SK-N-SH (cell line): ENCODE measurements at regions not wholly inside any gene's neighbourhood (a gene's known extent, or its start where the extent isn't known, plus 50 kb on each side); places are given as distances from the start of the nearest gene placed in this dataset.

ENCODE experiments used
- CTCF ChIA-PET: fragments of 300-600, 350-600 bp; formaldehyde crosslinking; extraction: SDS; loops from one replicate; lab custom pipeline; 2021; lab: Yijun Ruan, JAX
- POLR2A ChIA-PET: fragments of 350-600 bp; sonication (Branson Sonifier 250); formaldehyde crosslinking; extraction: SDS; loops from one replicate; lab custom pipeline; 2020; ENCODE audit warnings: antibody characterized with exemption, inconsistent platforms; lab: Yijun Ruan, JAX
- DNase-seq: peaks from one replicate; pipeline ENCODE4 v3.0.0; 2012
- H2AFZ ChIP-seq: fragments of 200-600 bp; sonication (generic); 2 replicates; pipeline ENCODE4 v1.8.1; 2016; ENCODE audit warnings: antibody characterized with exemption, mild to moderate bottlenecking, low read depth
- H3F3A ChIP-seq: fragments of 200-600 bp; sonication (generic); replicated peaks from 2 replicates; pipeline ENCODE3; 2016; ENCODE audit warnings: antibody characterized with exemption, mild to moderate bottlenecking; ENCODE audit not compliant: insufficient read depth
- H3K27ac ChIP-seq, 2 experiments: fragments of 200-500 bp in 1 of 2; fragments of 200-600 bp in 1 of 2; sonication (Bioruptor generic) in 1 of 2; sonication (generic), shearing (Covaris generic) in 1 of 2; 2 replicates each; pipeline versions ENCODE4 v1.5.1 to v1.6.1; 2014 to 2016; ENCODE audit warnings: low read depth in 2 of 2, inconsistent platforms in 1 of 2, low read length in 1 of 2, mild to moderate bottlenecking in 1 of 2, mixed read lengths in 1 of 2
- H3K27me3 ChIP-seq: fragments of 200-600 bp; sonication (generic), shearing (Covaris generic); 2 replicates; pipeline ENCODE4 v1.6.1; 2016; ENCODE audit warnings: mixed run types; ENCODE audit not compliant: insufficient read depth
- H3K36me3 ChIP-seq, 2 experiments: fragments of 200-500 bp in 1 of 2; fragments of 200-600 bp in 1 of 2; sonication (Bioruptor generic) in 1 of 2; sonication (generic) in 1 of 2; replicated peaks in 1 of 2; 2 replicates each; pipeline versions ENCODE3 to v1.5.1; 2014 to 2016; ENCODE audit warnings: low read length in 1 of 2, mild to moderate bottlenecking in 1 of 2; ENCODE audit not compliant: insufficient read depth in 2 of 2, control insufficient read depth in 1 of 2
- H3K4me1 ChIP-seq, 2 experiments: fragments of 200-500 bp in 1 of 2; fragments of 200-600 bp in 1 of 2; sonication (Bioruptor generic) in 1 of 2; sonication (generic), shearing (Covaris generic) in 1 of 2; 2 replicates each; pipeline versions ENCODE4 v1.5.1 to v1.6.1; 2014 to 2016; ENCODE audit warnings: low read depth in 1 of 2, low read length in 1 of 2, mixed run types in 1 of 2; ENCODE audit not compliant: insufficient read depth in 2 of 2, control insufficient read depth in 1 of 2
- H3K4me2 ChIP-seq: fragments of 200-600 bp; sonication (generic), shearing (Covaris generic); 2 replicates; pipeline ENCODE4 v1.6.1; 2017; ENCODE audit warnings: mixed run types
- H3K4me3 ChIP-seq, 2 experiments: fragments of 200-500 bp in 1 of 2; fragments of 200-600 bp in 1 of 2; sonication (Bioruptor generic) in 1 of 2; sonication (generic), shearing (Covaris generic) in 1 of 2; 2 replicates each; pipeline versions ENCODE4 v1.5.1 to v1.8.1; 2014 to 2016; ENCODE audit warnings: low read depth in 2 of 2, inconsistent platforms in 1 of 2, low read length in 1 of 2, mild to moderate bottlenecking in 1 of 2, mixed read lengths in 1 of 2, moderate library complexity in 1 of 2
- H3K79me2 ChIP-seq: fragments of 200-600 bp; sonication (generic); 2 replicates; pipeline ENCODE4 v1.8.1; 2017; ENCODE audit warnings: mild to moderate bottlenecking; ENCODE audit not compliant: insufficient read depth
- H3K9ac ChIP-seq: fragments of 200-600 bp; sonication (generic); 2 replicates; pipeline ENCODE4 v1.6.1; 2017; ENCODE audit warnings: mixed run types
- H3K9me2 ChIP-seq: fragments of 200-600 bp; sonication (generic); 2 replicates; pipeline ENCODE4 v1.6.1; 2017; ENCODE audit warnings: mixed run types
- H3K9me3 ChIP-seq: fragments of 200-600 bp; sonication (generic); 2 replicates; pipeline ENCODE4 v1.6.1; 2017; ENCODE audit warnings: mixed run types, mild to moderate bottlenecking, moderate library complexity
- H4K20me1 ChIP-seq: fragments of 200-600 bp; sonication (generic); 2 replicates; pipeline ENCODE4 v1.6.1; 2017; ENCODE audit warnings: mild to moderate bottlenecking, mixed run types; ENCODE audit not compliant: insufficient read depth
- CHD2 ChIP-seq: fragments of 150-350 bp; IDR thresholded peaks from 2 replicates; pipeline ENCODE4 v1.6.1; 2018; ENCODE audit warnings: low read length; ENCODE audit not compliant: partially characterized antibody
- CTCF ChIP-seq: fragments of 200-600 bp; sonication (generic); IDR thresholded peaks from 2 replicates; pipeline ENCODE4 v1.6.1; 2017; ENCODE audit warnings: antibody characterized with exemption, mild to moderate bottlenecking, moderate library complexity
- ELF1 ChIP-seq: IDR thresholded peaks from 2 replicates; pipeline ENCODE4 v1.4.0; 2012
- EZH2phosphoT487 ChIP-seq: fragments of 200-600 bp; sonication (generic); IDR thresholded peaks from 2 replicates; pipeline ENCODE4 v1.6.1; 2017; ENCODE audit warnings: low read depth, mixed run types, mild to moderate bottlenecking, antibody characterized with exemption, moderate library complexity, borderline replicate concordance
- FOXM1 ChIP-seq: IDR thresholded peaks from 2 replicates; pipeline ENCODE4 v1.4.0; 2012; ENCODE audit warnings: low read depth, mild to moderate bottlenecking
- GABPA ChIP-seq: IDR thresholded peaks from 2 replicates; pipeline ENCODE4 v1.4.0; 2012; ENCODE audit warnings: low read depth, mild to moderate bottlenecking
- GATA2 ChIP-seq: sonication (generic); formaldehyde crosslinking; IDR thresholded peaks from 2 replicates; pipeline ENCODE4 v1.5.0; 2020; ENCODE audit warnings: mild to moderate bottlenecking, missing genetic modification reagents
- MXI1 ChIP-seq: IDR thresholded peaks from 2 replicates; pipeline ENCODE4 v1.6.1; 2012; ENCODE audit warnings: mild to moderate bottlenecking, low read depth, low read length, improper control_type of control experiment
- NFIC ChIP-seq: IDR thresholded peaks from 2 replicates; pipeline ENCODE4 v1.4.0; 2012; ENCODE audit warnings: borderline replicate concordance
- POLR2AphosphoS5 ChIP-seq: IDR thresholded peaks from 2 replicates; pipeline ENCODE4 v1.6.1; 2012; ENCODE audit warnings: low read depth, low read length
- RFX5 ChIP-seq: IDR thresholded peaks from 2 replicates; pipeline ENCODE4 v1.6.1; 2012; ENCODE audit warnings: mild to moderate bottlenecking, improper control_type of control experiment, low read length
- RXRA ChIP-seq: IDR thresholded peaks from 2 replicates; pipeline ENCODE4 v1.4.0; 2012; ENCODE audit warnings: low read depth, mild to moderate bottlenecking, borderline replicate concordance
- SIN3A ChIP-seq: IDR thresholded peaks from 2 replicates; pipeline ENCODE4 v1.6.1; 2012; ENCODE audit warnings: low read depth, mild to moderate bottlenecking, low read length, moderate library complexity, borderline replicate concordance
- TCF12 ChIP-seq: IDR thresholded peaks from 2 replicates; pipeline ENCODE4 v1.4.0; 2012
- TEAD4 ChIP-seq: IDR thresholded peaks from 2 replicates; pipeline ENCODE4 v1.4.0; 2012; ENCODE audit warnings: mild to moderate bottlenecking, borderline replicate concordance; ENCODE audit not compliant: insufficient read depth
- USF2 ChIP-seq: fragments of 150-350 bp; IDR thresholded peaks from 2 replicates; pipeline ENCODE4 v1.6.1; 2017; ENCODE audit warnings: antibody characterized with exemption, low read length, low read depth, borderline replicate concordance
- YY1 ChIP-seq: IDR thresholded peaks from 2 replicates; pipeline ENCODE4 v1.4.0; 2012; ENCODE audit warnings: low read depth, mild to moderate bottlenecking
- ZBTB33 ChIP-seq: IDR thresholded peaks from 2 replicates; pipeline ENCODE4 v1.4.0; 2012; ENCODE audit warnings: low read depth, borderline replicate concordance
- WGBS: methylation state at CpG from one replicate; pipeline ENCODE4 v1.1.6; 2017; ENCODE audit warnings: low lambda C conversion rate; 5-methylcytosine and 5-hydroxymethylcytosine counted together
- TF ChIP-seq, protein P1 (sequence below): IDR thresholded peaks from 2 replicates; pipeline ENCODE4 v1.6.1; 2012; ENCODE audit warnings: mild to moderate bottlenecking, low read depth, low read length, moderate library complexity
- TF ChIP-seq, protein P2 (sequence below): fragments of 150-350 bp; IDR thresholded peaks from 2 replicates; pipeline ENCODE4 v1.6.1; 2016; ENCODE audit warnings: mild to moderate bottlenecking, low read depth, low read length

GRCh38 chr3:24863215-24863614 is 368.6 kb upstream of the THRB start:
- Histone ChIP-seq H3K9me3 (no peaks in the 10 kb centered on the region), H2AFZ (no peak overlapping the region), H3F3A (no peaks in the 10 kb centered on the region), H3K4me2 (no peak overlapping the region), H3K36me3 (no peaks in the 10 kb centered on the region), H3K4me1 (no peaks in the 10 kb centered on the region), H3K9ac (no peak overlapping the region), H3K4me3 (no peak overlapping the region), H3K27me3 (no peaks in the 10 kb centered on the region), H3K27ac (no peak overlapping the region), H3K79me2 (no peaks in the 10 kb centered on the region), H4K20me1 (no peaks in the 10 kb centered on the region), H3K9me2 (no peaks in the 10 kb centered on the region)
- no peak for DNase-seq
- POLR2A ChIA-PET = no interaction called here
- CTCF ChIA-PET = interaction anchor here (1.4 kb wide), 1 partner anchor 730 kb away, joined by 4 read pairs; no protein-coding TSS in a partner anchor
- WGBS = 42% methylated on average over 5 of the region's 5 CpGs
- no peak for TF ChIP-seq USF2
- no peak for TF ChIP-seq GATA2 (CRISPR knock-in tag)
- TF ChIP-seq NFIC = no peak
- no peak for TF ChIP-seq RFX5
- no peak for TF ChIP-seq ELF1
- TF ChIP-seq, protein P1, sequence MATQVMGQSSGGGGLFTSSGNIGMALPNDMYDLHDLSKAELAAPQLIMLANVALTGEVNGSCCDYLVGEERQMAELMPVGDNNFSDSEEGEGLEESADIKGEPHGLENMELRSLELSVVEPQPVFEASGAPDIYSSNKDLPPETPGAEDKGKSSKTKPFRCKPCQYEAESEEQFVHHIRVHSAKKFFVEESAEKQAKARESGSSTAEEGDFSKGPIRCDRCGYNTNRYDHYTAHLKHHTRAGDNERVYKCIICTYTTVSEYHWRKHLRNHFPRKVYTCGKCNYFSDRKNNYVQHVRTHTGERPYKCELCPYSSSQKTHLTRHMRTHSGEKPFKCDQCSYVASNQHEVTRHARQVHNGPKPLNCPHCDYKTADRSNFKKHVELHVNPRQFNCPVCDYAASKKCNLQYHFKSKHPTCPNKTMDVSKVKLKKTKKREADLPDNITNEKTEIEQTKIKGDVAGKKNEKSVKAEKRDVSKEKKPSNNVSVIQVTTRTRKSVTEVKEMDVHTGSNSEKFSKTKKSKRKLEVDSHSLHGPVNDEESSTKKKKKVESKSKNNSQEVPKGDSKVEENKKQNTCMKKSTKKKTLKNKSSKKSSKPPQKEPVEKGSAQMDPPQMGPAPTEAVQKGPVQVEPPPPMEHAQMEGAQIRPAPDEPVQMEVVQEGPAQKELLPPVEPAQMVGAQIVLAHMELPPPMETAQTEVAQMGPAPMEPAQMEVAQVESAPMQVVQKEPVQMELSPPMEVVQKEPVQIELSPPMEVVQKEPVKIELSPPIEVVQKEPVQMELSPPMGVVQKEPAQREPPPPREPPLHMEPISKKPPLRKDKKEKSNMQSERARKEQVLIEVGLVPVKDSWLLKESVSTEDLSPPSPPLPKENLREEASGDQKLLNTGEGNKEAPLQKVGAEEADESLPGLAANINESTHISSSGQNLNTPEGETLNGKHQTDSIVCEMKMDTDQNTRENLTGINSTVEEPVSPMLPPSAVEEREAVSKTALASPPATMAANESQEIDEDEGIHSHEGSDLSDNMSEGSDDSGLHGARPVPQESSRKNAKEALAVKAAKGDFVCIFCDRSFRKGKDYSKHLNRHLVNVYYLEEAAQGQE = no peak
- no peak for TF ChIP-seq CTCF
- no peak for TF ChIP-seq ZBTB33
- no peak for TF ChIP-seq CHD2
- no peak for TF ChIP-seq SIN3A
- no peak for TF ChIP-seq EZH2phosphoT487
- no peak for TF ChIP-seq POLR2AphosphoS5
- TF ChIP-seq FOXM1 = no peak
- TF ChIP-seq YY1 = no peak
- TF ChIP-seq TEAD4 = no peak
- TF ChIP-seq, protein P2, sequence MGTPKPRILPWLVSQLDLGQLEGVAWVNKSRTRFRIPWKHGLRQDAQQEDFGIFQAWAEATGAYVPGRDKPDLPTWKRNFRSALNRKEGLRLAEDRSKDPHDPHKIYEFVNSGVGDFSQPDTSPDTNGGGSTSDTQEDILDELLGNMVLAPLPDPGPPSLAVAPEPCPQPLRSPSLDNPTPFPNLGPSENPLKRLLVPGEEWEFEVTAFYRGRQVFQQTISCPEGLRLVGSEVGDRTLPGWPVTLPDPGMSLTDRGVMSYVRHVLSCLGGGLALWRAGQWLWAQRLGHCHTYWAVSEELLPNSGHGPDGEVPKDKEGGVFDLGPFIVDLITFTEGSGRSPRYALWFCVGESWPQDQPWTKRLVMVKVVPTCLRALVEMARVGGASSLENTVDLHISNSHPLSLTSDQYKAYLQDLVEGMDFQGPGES = no peak
- TF ChIP-seq GABPA = no peak
- no peak for TF ChIP-seq MXI1
- no peak for TF ChIP-seq RXRA
- no peak for TF ChIP-seq TCF12
